Smooth muscle cell (in vitro differentiated cells): ENCODE measurements at regions not wholly inside any gene's neighbourhood (a gene's known extent, or its start where the extent isn't known, plus 50 kb on each side); places are given as distances from the start of the nearest gene placed in this dataset.
A peak's percentile ranks its signal among the peaks of the same experiment; 100 is the strongest.

Experiments used
- DNase-seq: peaks from one replicate; lab custom pipeline; 2025; ENCODE audit not compliant: unreplicated experiment; lab: John Stamatoyannopoulos, UW
- H2AFZ ChIP-seq: fragments of 200-600 bp; sonication (generic); 2 replicates; pipeline ENCODE4 v1.6.0; 2016; ENCODE audit warnings: antibody characterized with exemption, low read depth, mild to moderate bottlenecking
- H3F3A ChIP-seq: fragments of 200-600 bp; sonication (generic); 2 replicates; pipeline ENCODE4 v1.6.0; 2017; ENCODE audit warnings: antibody characterized with exemption, low read depth
- H3K27ac ChIP-seq: fragments of 200-600 bp; sonication (generic); 2 replicates; pipeline ENCODE4 v1.5.1; 2016; ENCODE audit warnings: low read depth, mild to moderate bottlenecking
- H3K27me3 ChIP-seq: fragments of 200-600 bp; sonication (generic); 2 replicates; pipeline ENCODE4 v1.6.1; 2016; ENCODE audit warnings: low read depth, mild to moderate bottlenecking
- H3K36me3 ChIP-seq: fragments of 200-600 bp; sonication (generic); 2 replicates; pipeline ENCODE4 v1.5.1; 2016; ENCODE audit warnings: low read depth
- H3K4me1 ChIP-seq: fragments of 200-600 bp; sonication (generic); 2 replicates; pipeline ENCODE4 v1.5.1; 2016; ENCODE audit warnings: low read depth
- H3K4me2 ChIP-seq: fragments of 200-600 bp; sonication (generic); 2 replicates; pipeline ENCODE4 v1.6.0; 2016; ENCODE audit warnings: mild to moderate bottlenecking
- H3K4me3 ChIP-seq: fragments of 200-600 bp; sonication (generic); 2 replicates; pipeline ENCODE4 v1.5.1; 2016; ENCODE audit warnings: mild to moderate bottlenecking
- H3K79me2 ChIP-seq: fragments of 200-600 bp; sonication (generic); 2 replicates; pipeline ENCODE4 v1.6.0; 2016; ENCODE audit warnings: low read depth, mild to moderate bottlenecking
- H3K9ac ChIP-seq: fragments of 200-600 bp; sonication (generic); 2 replicates; pipeline ENCODE4 v1.6.0; 2016; ENCODE audit warnings: low read depth
- H3K9me3 ChIP-seq: fragments of 200-600 bp; sonication (generic); replicated peaks from 2 replicates; pipeline ENCODE4 v1.5.1; 2016; ENCODE audit warnings: low read depth
- H4K20me1 ChIP-seq: fragments of 200-600 bp; sonication (generic); 2 replicates; pipeline ENCODE4 v1.6.0; 2016; ENCODE audit warnings: low read depth
- CTCF ChIP-seq: fragments of 200-600 bp; sonication (generic); IDR thresholded peaks from 2 replicates; pipeline ENCODE4 v1.5.1; 2017; ENCODE audit warnings: borderline replicate concordance, mild to moderate bottlenecking, antibody characterized with exemption; ENCODE audit not compliant: insufficient read depth, poor library complexity, severe bottlenecking
- WGBS: methylation state at CpG from one replicate; pipeline ENCODE4 v1.1.7; 2016; ENCODE audit warnings: low lambda C conversion rate; 5-methylcytosine and 5-hydroxymethylcytosine counted together

- H3K27ac ChIP-seq, result no peak overlapping the region
- H3K9me3 ChIP-seq, result no peaks in the 10 kb centered on the region
- no peaks in the 10 kb centered on the region for H4K20me1 ChIP-seq
- H3K4me1 ChIP-seq, result no peaks in the 10 kb centered on the region
- no peaks in the 10 kb centered on the region for H3K36me3 ChIP-seq
- H3F3A ChIP-seq, result no peaks in the 10 kb centered on the region
- H3K4me3 ChIP-seq, result no peak overlapping the region
- WGBS, result 0% methylated on average over 1 of the region's 1 CpG
- DNase-seq, result no peak
- no peak for TF ChIP-seq CTCF
- no peak overlapping the region for H2AFZ ChIP-seq
- no peak overlapping the region for H3K9ac ChIP-seq
- no peaks in the 10 kb centered on the region for H3K27me3 ChIP-seq
- H3K4me2 ChIP-seq, result no peak overlapping the region
- H3K79me2 ChIP-seq, result no peaks in the 10 kb centered on the region
These were observed 1520.7 kb downstream of the ARAP2 start for GRCh38 chr4:34723605-34724004.

- Histone ChIP-seq H2AFZ (no peak overlapping the region), H3K4me1 (no peaks in the 10 kb centered on the region), H3K27me3 (no peaks in the 10 kb centered on the region), H3K4me3 (no peak overlapping the region), H3K9ac (no peak overlapping the region), H3K27ac (no peak overlapping the region), H4K20me1 (no peaks in the 10 kb centered on the region), H3F3A (no peaks in the 10 kb centered on the region), H3K36me3 (no peaks in the 10 kb centered on the region), H3K79me2 (no peaks in the 10 kb centered on the region), H3K4me2 (no peak overlapping the region), H3K9me3 (no peaks in the 10 kb centered on the region)
- DNase-seq, result no peak
- WGBS, result 93% methylated on average over 1 of the region's 1 CpG
- no peak for TF ChIP-seq CTCF
These were observed 1519.8 kb downstream of the ARAP2 start for GRCh38 chr4:34724491-34724890.

GRCh38 chr4:34731070-34731469 is 1513.2 kb downstream of the ARAP2 start:
- H4K20me1 ChIP-seq, result no peaks in the 10 kb centered on the region
- no peaks in the 10 kb centered on the region for H3F3A ChIP-seq
- no peak for DNase-seq
- H2AFZ ChIP-seq, result peak overlapping the region; percentile 50
- no peak overlapping the region for H3K9ac ChIP-seq
- no peak overlapping the region for H3K4me2 ChIP-seq
- H3K9me3 ChIP-seq, result no peaks in the 10 kb centered on the region
- no peaks in the 10 kb centered on the region for H3K27me3 ChIP-seq
- H3K4me3 ChIP-seq, result no peak overlapping the region
- H3K36me3 ChIP-seq, result no peaks in the 10 kb centered on the region
- no peaks in the 10 kb centered on the region for H3K4me1 ChIP-seq
- no peak overlapping the region for H3K27ac ChIP-seq
- no peaks in the 10 kb centered on the region for H3K79me2 ChIP-seq
- TF ChIP-seq CTCF, result no peak

- Histone ChIP-seq H3K4me3 (no peak overlapping the region), H2AFZ (no peak overlapping the region), H3K4me2 (no peak overlapping the region), H3K4me1 (no peaks in the 10 kb centered on the region), H4K20me1 (no peaks in the 10 kb centered on the region), H3K9me3 (no peaks in the 10 kb centered on the region), H3F3A (no peaks in the 10 kb centered on the region), H3K79me2 (no peaks in the 10 kb centered on the region), H3K9ac (no peak overlapping the region), H3K27me3 (no peaks in the 10 kb centered on the region), H3K36me3 (no peaks in the 10 kb centered on the region), H3K27ac (no peak overlapping the region)
- WGBS, result 81% methylated on average over 2 of the region's 2 CpGs
- no peak for DNase-seq
- TF ChIP-seq CTCF, result no peak
These were observed 1512.0 kb downstream of the ARAP2 start for GRCh38 chr4:34732176-34732950.
